GM12878 (cell line): ENCODE measurements at regions not wholly inside any gene's neighbourhood (a gene's known extent, or its start where the extent isn't known, plus 50 kb on each side); places are given as distances from the start of the nearest gene placed in this dataset.

ENCODE experiments used
- ATAC-seq: fragments of 200-7000 bp; cut with Tn5 transposase; 3 replicates; pipeline ENCODE4 v1.9.1; 2020; ENCODE audit warnings: mild to moderate bottlenecking, moderate library complexity
- BruUV-seq: library from RNA; stranded (reverse); fragments of 400-500 nt; replicated peaks from 2 replicates; lab custom pipeline; 2021; lab: Mats Ljungman, UMichigan
- CTCF ChIA-PET: fragments of 300-600 bp; sonication (Branson Sonifier 250); formaldehyde crosslinking; extraction: SDS; loops from one replicate; lab custom pipeline; 2021; ENCODE audit warnings: inconsistent platforms; lab: Yijun Ruan, JAX
- POLR2A ChIA-PET: fragments of 350-600 bp; formaldehyde crosslinking; extraction: SDS; loops from one replicate; lab custom pipeline; 2021; ENCODE audit warnings: inconsistent platforms; lab: Charles Lee
- RAD21 ChIA-PET: fragments of 300-600 bp; sonication (Branson Sonifier 250); formaldehyde crosslinking; loops from one replicate; lab custom pipeline; 2023; ENCODE audit warnings: antibody characterized with exemption; ENCODE audit not compliant: unreplicated experiment; lab: Charles Lee
- SMC1A ChIA-PET: fragments of 300-600 bp; sonication (Branson Sonifier 250); formaldehyde crosslinking; loops from one replicate; lab custom pipeline; 2023; ENCODE audit not compliant: unreplicated experiment, uncharacterized antibody; lab: Charles Lee
- DNase-seq: peaks from one replicate; pipeline ENCODE4 v3.0.0-alpha.2; 2011; ENCODE audit warnings: low read depth, low spot score
- FAIRE-seq: peaks from 3 replicates; lab custom pipeline; 2011; peaks lifted over from hg19 to GRCh38; lab: Jason Lieb, UNC
- H2AFZ ChIP-seq: 2 replicates; pipeline ENCODE4 v1.6.0; 2011; ENCODE audit warnings: low read depth, low read length, control low read depth; ENCODE audit not compliant: control insufficient read depth
- H3K27ac ChIP-seq: 2 replicates; pipeline ENCODE4 v1.5.1; 2011; ENCODE audit warnings: control low read depth; ENCODE audit not compliant: control insufficient read depth, insufficient read depth
- H3K27me3 ChIP-seq, 2 experiments: replicated peaks in 1 of 2; 2 replicates each; pipeline versions ENCODE4 v1.6.0 to v1.6.1; 2011; ENCODE audit warnings: low read length in 1 of 2; ENCODE audit not compliant: control insufficient read depth in 2 of 2, insufficient read depth in 2 of 2
- H3K36me3 ChIP-seq, 2 experiments: 2 replicates each; pipeline ENCODE4 v1.5.1; 2011; ENCODE audit warnings: low read length in 1 of 2; ENCODE audit not compliant: control insufficient read depth in 2 of 2, insufficient read depth in 2 of 2
- H3K4me1 ChIP-seq: 2 replicates; pipeline ENCODE4 v1.6.1; 2011; ENCODE audit warnings: mild to moderate bottlenecking, low read length, moderate library complexity, mixed read lengths; ENCODE audit not compliant: control insufficient read depth, insufficient read depth
- H3K4me2 ChIP-seq: 2 replicates; pipeline ENCODE4 v1.6.0; 2011; ENCODE audit warnings: control low read depth; ENCODE audit not compliant: control insufficient read depth, insufficient read depth
- H3K4me3 ChIP-seq: fragments of 200-600 bp; sonication (generic); 2 replicates; pipeline ENCODE4 v1.5.1; 2016
- H3K79me2 ChIP-seq: 2 replicates; pipeline ENCODE4 v1.6.0; 2011; ENCODE audit warnings: low read length; ENCODE audit not compliant: control insufficient read depth, insufficient read depth
- H3K9ac ChIP-seq: 2 replicates; pipeline ENCODE4 v1.8.0; 2011; ENCODE audit warnings: low read length, control low read depth, mixed read lengths; ENCODE audit not compliant: control insufficient read depth, insufficient read depth
- H3K9me3 ChIP-seq: replicated peaks from 3 replicates; pipeline ENCODE4 v1.5.1; 2011; ENCODE audit warnings: mild to moderate bottlenecking, low read length; ENCODE audit not compliant: control insufficient read depth, insufficient read depth
- H4K20me1 ChIP-seq: 2 replicates; pipeline ENCODE4 v1.6.0; 2011; ENCODE audit not compliant: control insufficient read depth, insufficient read depth
- ASH2L ChIP-seq: fragments of 300-600, 200-600 bp; sonication (generic); IDR thresholded peaks from 2 replicates; pipeline ENCODE4 v1.6.1; 2017; ENCODE audit warnings: low read depth, mild to moderate bottlenecking, borderline replicate concordance
- BHLHE40 ChIP-seq, 2 experiments: fragments of 450-650 bp in 1 of 2; IDR thresholded peaks; 2 replicates each; pipeline ENCODE4 v1.6.1; 2011 to 2017; ENCODE audit warnings: low read depth in 2 of 2, borderline replicate concordance in 1 of 2, improper control_type of control experiment in 1 of 2, low read length in 1 of 2, mild to moderate bottlenecking in 1 of 2
- CREM ChIP-seq: IDR thresholded peaks from 2 replicates; pipeline ENCODE4 v1.6.1; 2014; ENCODE audit warnings: antibody characterized with exemption, low read depth
- EGR1 ChIP-seq, 2 experiments: IDR thresholded peaks; 1 replicate in 1 of 2; 2 replicates in 1 of 2; pipeline ENCODE4 v1.6.1; 2011 to 2012; ENCODE audit warnings: low read depth in 2 of 2, low read length in 2 of 2, borderline replicate concordance in 1 of 2, mild to moderate bottlenecking in 1 of 2, moderate library complexity in 1 of 2
- FOS ChIP-seq: IDR thresholded peaks from 3 replicates; pipeline ENCODE4 v1.6.1; 2011; ENCODE audit warnings: borderline replicate concordance; ENCODE audit not compliant: insufficient read length; ENCODE audit errors: extremely low read depth
- HCFC1 ChIP-seq: fragments of 150-350 bp; IDR thresholded peaks from 2 replicates; pipeline ENCODE4 v1.6.1; 2014; ENCODE audit warnings: low read length
- HDAC2 ChIP-seq: fragments of 200-600 bp; sonication (generic); IDR thresholded peaks from 2 replicates; pipeline ENCODE4 v1.6.1; 2017
- KDM1A ChIP-seq: fragments of 200-600 bp; sonication (generic); IDR thresholded peaks from 2 replicates; pipeline ENCODE4 v1.6.1; 2016; ENCODE audit warnings: borderline replicate concordance
- MTA2 ChIP-seq: fragments of 450-650 bp; IDR thresholded peaks from 2 replicates; pipeline ENCODE4 v1.6.1; 2016; ENCODE audit warnings: low read depth, mild to moderate bottlenecking, moderate library complexity
- NFYA ChIP-seq: IDR thresholded peaks from 2 replicates; pipeline ENCODE4 v1.6.1; 2011; ENCODE audit warnings: low read depth, mild to moderate bottlenecking, low read length, improper control_type of control experiment, borderline replicate concordance
- NR2F1 ChIP-seq: fragments of 450-650 bp; conservative IDR thresholded peaks from 2 replicates; pipeline ENCODE4 v1.6.1; 2017; ENCODE audit warnings: mild to moderate bottlenecking
- POU2F2 ChIP-seq: IDR thresholded peaks from 3 replicates; pipeline ENCODE4 v1.6.1; 2011; ENCODE audit warnings: low read depth, mild to moderate bottlenecking, low read length, borderline replicate concordance
- RAD21 ChIP-seq: IDR thresholded peaks from 2 replicates; pipeline ENCODE4 v1.6.1; 2011; ENCODE audit warnings: mild to moderate bottlenecking, low read depth, low read length, moderate library complexity; ENCODE audit not compliant: insufficient read depth
- RFX5 ChIP-seq: IDR thresholded peaks from 2 replicates; pipeline ENCODE4 v1.6.1; 2011; ENCODE audit warnings: low read depth, low read length, improper control_type of control experiment
- SUPT20H ChIP-seq: IDR thresholded peaks from 2 replicates; pipeline ENCODE4 v1.6.1; 2011; ENCODE audit warnings: low read depth, mild to moderate bottlenecking, low read length, moderate library complexity, borderline replicate concordance; ENCODE audit not compliant: control insufficient read depth
- ZNF622 ChIP-seq: fragments of 450-650 bp; IDR thresholded peaks from 2 replicates; pipeline ENCODE4 v1.6.1; 2017; ENCODE audit warnings: mild to moderate bottlenecking, inconsistent platforms
- WGBS: methylation state at CpG from one replicate; pipeline ENCODE4 v1.1.6; 2016; ENCODE audit warnings: low lambda C conversion rate; ENCODE audit not compliant: insufficient replicate concordance, insufficient coverage; ENCODE audit errors: missing lambda C conversion rate; 5-methylcytosine and 5-hydroxymethylcytosine counted together
- in situ Hi-C: fragments of 300-500 bp; cut with MboI; formaldehyde crosslinking; loops from 9 replicates; pipeline ENCODE4 v1.14.3; 2018; ENCODE audit warnings: mixed read lengths
- intact Hi-C: fragments of 100-400 bp; cut with micrococcal nuclease; formaldehyde crosslinking; loops from one replicate; pipeline ENCODE4 v1.14.2; 2022; ENCODE audit not compliant: unreplicated experiment
- TF ChIP-seq, protein P1 (sequence below): fragments of 450-650 bp; IDR thresholded peaks from 2 replicates; pipeline ENCODE4 v1.6.1; 2017; ENCODE audit warnings: mild to moderate bottlenecking
- TF ChIP-seq, protein P2 (sequence below): IDR thresholded peaks from 2 replicates; pipeline ENCODE4 v1.6.1; 2012; ENCODE audit warnings: low read depth, low read length, improper control_type of control experiment

DNA sequence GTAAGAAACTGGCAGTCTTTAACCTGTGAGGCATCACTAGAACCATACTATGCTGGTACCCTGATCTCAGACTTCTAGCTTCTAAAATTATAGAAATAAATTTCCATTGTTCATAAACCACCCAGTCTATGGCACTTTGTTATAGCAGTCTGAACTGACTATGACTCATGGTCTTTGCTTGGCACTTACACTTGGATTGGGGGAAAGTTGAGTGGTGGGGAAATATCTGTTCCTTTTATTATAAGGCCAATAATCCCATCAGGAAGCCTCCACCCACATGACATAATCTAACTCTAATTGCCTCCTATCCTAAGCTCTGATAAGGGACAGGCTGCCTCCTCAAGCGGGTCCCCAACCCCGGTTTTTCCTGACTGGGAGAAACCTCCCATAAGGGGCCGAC is 61.4 kb upstream of the PACRGL start:
- Histone ChIP-seq H3K27me3 (no peaks in the 10 kb centered on the region), H4K20me1 (no peaks in the 10 kb centered on the region), H3K36me3 (no peaks in the 10 kb centered on the region), H3K4me2 (no peak overlapping the region), H3K27ac (no peak overlapping the region), H3K79me2 (no peaks in the 10 kb centered on the region), H3K9me3 (no peaks in the 10 kb centered on the region), H3K4me1 (no peaks in the 10 kb centered on the region), H3K4me3 (no peak overlapping the region), H3K9ac (no peak overlapping the region), H2AFZ (no peak overlapping the region)
- WGBS = 0% methylated on average over 3 of the region's 3 CpGs
- in situ Hi-C loops (no loop called here), intact Hi-C loops (no loop called here)
- ChIA-PET RAD21 (no interaction called here), POLR2A (interaction anchor here (0.5 kb wide), 1 partner anchor 1127 kb away, joined by 7 read pairs; no protein-coding TSS in a partner anchor), SMC1A (interaction anchor here (1.8 kb wide), 1 partner anchor 11 kb away, joined by 5 read pairs; no protein-coding TSS in a partner anchor), CTCF (no interaction called here)
- FAIRE-seq (no peak), ATAC-seq (no peak), DNase-seq (no peak)
- no peak for TF ChIP-seq NR2F1
- TF ChIP-seq, protein P1, sequence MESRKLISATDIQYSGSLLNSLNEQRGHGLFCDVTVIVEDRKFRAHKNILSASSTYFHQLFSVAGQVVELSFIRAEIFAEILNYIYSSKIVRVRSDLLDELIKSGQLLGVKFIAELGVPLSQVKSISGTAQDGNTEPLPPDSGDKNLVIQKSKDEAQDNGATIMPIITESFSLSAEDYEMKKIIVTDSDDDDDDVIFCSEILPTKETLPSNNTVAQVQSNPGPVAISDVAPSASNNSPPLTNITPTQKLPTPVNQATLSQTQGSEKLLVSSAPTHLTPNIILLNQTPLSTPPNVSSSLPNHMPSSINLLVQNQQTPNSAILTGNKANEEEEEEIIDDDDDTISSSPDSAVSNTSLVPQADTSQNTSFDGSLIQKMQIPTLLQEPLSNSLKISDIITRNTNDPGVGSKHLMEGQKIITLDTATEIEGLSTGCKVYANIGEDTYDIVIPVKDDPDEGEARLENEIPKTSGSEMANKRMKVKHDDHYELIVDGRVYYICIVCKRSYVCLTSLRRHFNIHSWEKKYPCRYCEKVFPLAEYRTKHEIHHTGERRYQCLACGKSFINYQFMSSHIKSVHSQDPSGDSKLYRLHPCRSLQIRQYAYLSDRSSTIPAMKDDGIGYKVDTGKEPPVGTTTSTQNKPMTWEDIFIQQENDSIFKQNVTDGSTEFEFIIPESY = no peak
- TF ChIP-seq NFYA = no peak
- TF ChIP-seq RAD21 = no peak
- TF ChIP-seq, protein P2, sequence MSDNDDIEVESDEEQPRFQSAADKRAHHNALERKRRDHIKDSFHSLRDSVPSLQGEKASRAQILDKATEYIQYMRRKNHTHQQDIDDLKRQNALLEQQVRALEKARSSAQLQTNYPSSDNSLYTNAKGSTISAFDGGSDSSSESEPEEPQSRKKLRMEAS = no peak
- TF ChIP-seq POU2F2 = no peak
- TF ChIP-seq BHLHE40 (IDR thresholded peaks at IDR 0.05; ENCODE audit: borderline replicate concordance in 1 of 2, low read depth in 2 of 2, low read length in 1 of 2) = no peak
- no peak for TF ChIP-seq ASH2L
- no peak for TF ChIP-seq RFX5
- TF ChIP-seq MTA2 = no peak
- TF ChIP-seq SUPT20H = no peak
- TF ChIP-seq KDM1A = no peak
- TF ChIP-seq ZNF622 = no peak
- no peak for TF ChIP-seq FOS
- TF ChIP-seq CREM = no peak
- TF ChIP-seq HDAC2 = no peak
- TF ChIP-seq HCFC1 = no peak
- TF ChIP-seq EGR1 (IDR thresholded peaks at IDR 0.05; ENCODE audit: borderline replicate concordance in 1 of 2, low read depth in 2 of 2, low read length in 2 of 2) = no peak
- BruUV-seq = no TSS peak
